Stimulated activated naive CD4-positive, alpha-beta T cell (primary cell): ENCODE measurements at regions not wholly inside any gene's neighbourhood (a gene's known extent, or its start where the extent isn't known, plus 50 kb on each side); places are given as distances from the start of the nearest gene placed in this dataset.
A peak's percentile ranks its signal among the peaks of the same experiment; 100 is the strongest.

Source experiments
- DNase-seq, 6 experiments: peaks; one replicate each; lab custom pipeline; 2025; lab: John Stamatoyannopoulos, UW

DNA sequence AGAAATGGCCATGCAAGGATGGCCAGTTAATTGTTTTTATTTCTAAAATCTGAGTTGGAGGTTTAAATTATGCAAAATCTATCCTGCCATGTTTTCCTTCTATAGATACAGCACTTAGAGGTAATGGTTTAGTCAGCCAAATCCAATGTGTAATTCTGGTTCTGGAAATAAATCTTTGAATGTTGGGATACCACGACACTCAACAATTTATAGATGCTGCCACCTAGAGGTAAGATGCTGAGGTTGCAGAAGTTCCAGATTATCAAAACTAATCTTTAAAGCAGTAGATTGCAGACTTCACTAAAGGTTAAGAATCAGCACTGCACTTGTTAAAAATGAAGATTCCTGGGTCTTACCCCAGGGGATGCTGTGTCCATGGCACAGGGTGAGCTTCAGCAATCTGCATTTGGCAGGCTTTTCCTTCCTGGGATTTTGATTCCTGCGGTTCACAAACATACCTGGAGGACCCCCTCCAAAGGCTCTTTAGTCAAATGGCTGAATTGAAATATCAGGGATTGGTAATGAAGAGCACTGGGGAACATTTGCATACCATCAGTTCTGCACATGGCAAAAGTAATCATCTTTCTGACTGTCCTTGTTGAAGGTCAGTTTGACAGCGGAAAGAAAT, 53.4 kb upstream of the ANO4 start:
- peak in 1 of 6 experiments; percentile 8 for DNase-seq

DNA sequence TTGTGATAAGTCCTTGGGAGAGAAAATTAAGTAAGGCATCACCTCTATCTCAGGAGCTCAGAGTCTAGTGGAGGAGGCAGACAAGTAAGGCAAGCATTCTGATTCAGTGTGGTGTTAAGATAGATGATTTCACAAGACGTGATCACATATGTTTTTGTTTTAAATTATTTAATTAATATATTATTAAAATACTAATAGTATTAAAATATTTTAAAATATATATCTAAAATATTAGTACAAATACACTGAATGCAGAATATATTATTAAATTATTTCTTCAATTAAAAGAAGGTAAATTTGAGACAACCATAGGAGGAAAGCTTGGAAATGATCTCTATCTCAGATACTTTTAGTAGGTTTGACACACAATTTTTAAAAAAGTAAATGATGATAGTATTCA, 51.5 kb upstream of the ANO4 start:
- DNase-seq: no peak
